Stimulated activated naive CD4-positive, alpha-beta T cell (primary cell): ENCODE measurements at regions not wholly inside any gene's neighbourhood (a gene's known extent, or its start where the extent isn't known, plus 50 kb on each side); places are given as distances from the start of the nearest gene placed in this dataset.
A peak's percentile ranks its signal among the peaks of the same experiment; 100 is the strongest.

Experiments
- DNase-seq, 6 experiments: peaks; one replicate each; lab custom pipeline; 2025; lab: John Stamatoyannopoulos, UW

- DNase-seq = no peak
Observed at GRCh38 chr3:22994781-22995180, 208.3 kb upstream of the UBE2E2 start.

DNA sequence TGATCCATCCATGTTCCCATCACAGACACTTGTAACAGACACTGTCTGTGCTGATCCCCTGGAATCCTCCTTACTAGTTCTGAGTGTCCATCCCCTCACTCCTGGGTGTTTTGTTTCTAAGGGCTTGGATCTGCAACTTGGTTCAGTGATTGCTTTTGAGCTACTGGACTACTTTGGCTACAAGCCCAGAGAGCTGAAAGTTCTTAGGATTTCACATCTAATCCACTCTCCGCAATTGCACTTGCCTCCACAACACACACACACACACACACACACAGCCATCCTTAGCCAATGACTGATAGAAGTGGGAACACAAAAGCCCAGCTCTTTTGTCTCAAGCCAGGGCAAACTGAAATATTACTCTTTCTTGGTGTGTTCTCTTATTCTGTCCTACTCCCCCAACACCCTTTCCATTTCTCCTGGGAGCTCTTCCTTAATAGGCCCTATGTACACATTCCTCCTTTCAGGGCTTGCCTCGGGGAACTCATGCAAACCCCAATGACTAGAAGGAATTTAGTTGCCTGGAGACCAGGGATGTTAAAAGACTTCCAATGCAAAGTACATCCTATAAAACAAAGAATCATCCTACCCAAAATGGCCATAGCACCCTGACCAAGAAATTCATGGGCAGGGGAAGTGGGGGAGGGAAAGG is 206.1 kb upstream of the UBE2E2 start:
- DNase-seq = no peak

GRCh38 chr3:23000371-23000770 is 202.8 kb upstream of the UBE2E2 start:
- DNase-seq = no peak

DNA sequence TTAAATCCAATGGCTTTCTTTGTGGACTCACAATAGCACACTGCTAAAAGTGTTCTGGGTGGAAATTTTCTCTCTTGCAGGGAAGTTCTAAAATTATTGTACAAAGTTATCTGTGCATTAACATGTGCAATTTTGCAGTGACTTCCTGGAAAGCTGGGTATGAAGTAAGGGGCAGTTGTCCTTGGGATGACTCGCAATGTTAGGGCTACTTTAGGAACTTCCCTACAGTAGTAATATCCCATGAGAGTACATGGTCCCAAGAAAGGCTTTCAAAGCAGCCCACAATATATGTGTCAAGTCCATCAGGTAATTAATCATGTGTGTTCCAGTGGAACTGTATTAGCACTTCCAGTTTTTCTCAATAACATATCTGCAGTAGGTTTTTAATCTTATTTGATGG is 201.0 kb upstream of the UBE2E2 start:
- DNase-seq = no peak

- no peak for DNase-seq
Observed at GRCh38 chr3:23002836-23003732, 200.0 kb upstream of the UBE2E2 start.

GRCh38 chr3:23003733-23004046 is 199.4 kb upstream of the UBE2E2 start:
- no peak for DNase-seq

- no peak for DNase-seq
Observed at GRCh38 chr3:23004971-23005370, 198.2 kb upstream of the UBE2E2 start.

- no peak for DNase-seq
Observed at GRCh38 chr3:23017801-23018200, 185.3 kb upstream of the UBE2E2 start.

DNA sequence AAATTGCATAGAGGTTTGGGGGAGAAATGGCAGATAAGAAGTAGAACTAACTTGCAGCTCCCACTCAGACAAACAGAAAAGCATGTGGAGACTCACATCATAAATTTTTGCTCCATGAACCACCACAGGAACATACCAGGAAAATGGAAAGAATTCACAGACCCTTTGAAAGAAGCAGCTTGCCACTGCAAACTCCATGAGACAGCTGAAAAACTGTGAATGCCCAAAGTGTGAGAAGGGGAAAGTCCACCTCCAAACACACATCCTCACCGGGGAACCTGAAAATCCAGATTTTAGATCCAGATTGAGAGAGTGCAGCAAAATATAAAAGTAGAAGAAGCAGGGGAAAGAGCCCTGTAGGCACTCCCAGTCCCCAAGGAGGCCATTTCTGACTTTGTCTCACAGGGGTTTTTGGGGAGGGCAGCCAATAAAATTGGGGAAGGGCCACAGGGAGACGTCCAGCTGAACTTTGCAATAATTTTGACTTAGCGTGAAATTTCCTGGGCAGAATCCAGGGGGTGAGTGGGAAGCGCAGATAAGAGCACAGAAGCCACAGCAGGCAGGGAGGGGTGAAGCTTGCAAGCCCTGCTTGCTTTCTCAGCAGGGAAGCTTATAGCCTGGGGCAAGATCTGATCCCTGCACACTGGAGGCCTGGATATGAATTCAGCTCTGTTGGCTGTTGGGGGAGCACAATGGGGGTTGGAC is 183.4 kb upstream of the UBE2E2 start:
- no peak for DNase-seq

DNA sequence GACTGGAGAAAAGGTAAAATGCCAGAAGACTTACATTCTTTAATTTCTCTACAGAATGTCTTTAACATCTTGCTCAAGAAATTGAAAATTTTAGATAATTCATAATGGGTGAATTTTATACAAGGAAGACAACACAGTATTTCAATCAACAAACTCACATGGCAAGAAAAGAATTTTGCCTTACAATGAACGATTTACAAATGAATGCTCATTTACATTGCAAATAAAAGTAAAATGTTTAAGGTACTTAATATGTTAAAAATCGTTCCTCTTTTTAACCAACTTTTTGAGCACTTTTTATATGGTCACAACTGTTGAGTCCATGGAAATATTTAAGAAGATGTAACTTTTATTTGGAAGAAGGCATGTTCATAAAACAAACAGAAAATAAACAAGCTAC is 174.8 kb upstream of the UBE2E2 start:
- no peak for DNase-seq

- no peak for DNase-seq
Observed at GRCh38 chr3:23029001-23029400, 174.1 kb upstream of the UBE2E2 start.

DNA sequence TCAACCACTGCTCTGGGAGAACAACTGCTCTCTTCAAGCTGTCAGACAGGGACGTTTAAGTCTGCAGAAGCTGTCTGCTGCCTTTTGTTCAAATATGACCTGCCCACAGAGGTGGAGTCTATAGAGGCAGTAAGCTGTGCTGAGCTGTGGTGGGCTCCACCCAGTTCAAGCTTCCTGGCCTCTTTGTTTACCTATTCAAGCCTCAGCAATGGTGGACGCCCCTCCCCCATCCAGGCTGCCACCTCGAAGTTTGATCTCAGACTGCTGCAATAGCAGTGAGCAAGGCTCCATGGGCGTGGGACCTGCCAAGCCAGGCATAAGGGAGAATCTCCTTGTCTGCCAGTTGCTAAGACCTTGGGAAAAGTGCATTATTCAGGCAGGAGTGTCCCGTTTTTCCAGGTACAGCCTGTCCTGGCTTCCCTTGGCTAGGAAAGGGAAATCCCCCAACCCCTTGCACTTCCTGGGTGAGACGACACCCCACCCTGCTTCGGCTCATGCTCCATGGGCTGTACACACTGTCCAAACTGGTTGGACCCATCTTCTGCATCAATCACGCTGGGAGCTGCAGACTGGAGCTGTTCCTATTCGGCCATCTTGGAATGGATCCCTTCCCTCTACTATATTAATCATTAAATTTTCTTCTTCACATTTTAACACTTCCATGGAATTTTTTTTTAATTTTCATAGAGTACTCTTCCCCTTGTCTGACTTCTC is 167.0 kb upstream of the UBE2E2 start:
- peak in 2 of 6 experiments; percentile 42 for DNase-seq

- DNase-seq = no peak
Observed at GRCh38 chr3:23036728-23037127, 166.4 kb upstream of the UBE2E2 start.

DNA sequence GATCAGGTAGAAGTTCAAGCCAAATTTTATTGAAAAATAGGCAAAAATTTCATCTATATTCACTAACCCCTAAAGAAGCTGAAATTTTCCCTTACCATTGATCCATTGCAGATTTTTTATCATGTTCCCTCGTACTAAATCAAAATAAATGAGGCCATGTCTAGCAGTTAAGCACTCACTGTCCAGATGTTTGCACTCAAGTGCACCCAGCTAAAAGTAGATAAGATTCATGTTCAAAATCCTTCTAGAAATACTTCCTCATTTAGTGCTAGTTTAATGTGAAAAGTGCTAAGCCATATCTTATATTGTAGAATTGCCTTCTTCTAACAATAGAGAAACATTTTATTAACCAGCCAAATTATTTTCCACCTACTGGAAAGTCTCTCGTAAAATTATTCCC is 164.7 kb upstream of the UBE2E2 start:
- no peak for DNase-seq

- DNase-seq = no peak
Observed at GRCh38 chr3:23041918-23042696, 161.0 kb upstream of the UBE2E2 start.

- DNase-seq = no peak
Observed at GRCh38 chr3:23044463-23044862, 158.7 kb upstream of the UBE2E2 start.

GRCh38 chr3:23046536-23046935 is 156.6 kb upstream of the UBE2E2 start:
- DNase-seq = no peak

DNA sequence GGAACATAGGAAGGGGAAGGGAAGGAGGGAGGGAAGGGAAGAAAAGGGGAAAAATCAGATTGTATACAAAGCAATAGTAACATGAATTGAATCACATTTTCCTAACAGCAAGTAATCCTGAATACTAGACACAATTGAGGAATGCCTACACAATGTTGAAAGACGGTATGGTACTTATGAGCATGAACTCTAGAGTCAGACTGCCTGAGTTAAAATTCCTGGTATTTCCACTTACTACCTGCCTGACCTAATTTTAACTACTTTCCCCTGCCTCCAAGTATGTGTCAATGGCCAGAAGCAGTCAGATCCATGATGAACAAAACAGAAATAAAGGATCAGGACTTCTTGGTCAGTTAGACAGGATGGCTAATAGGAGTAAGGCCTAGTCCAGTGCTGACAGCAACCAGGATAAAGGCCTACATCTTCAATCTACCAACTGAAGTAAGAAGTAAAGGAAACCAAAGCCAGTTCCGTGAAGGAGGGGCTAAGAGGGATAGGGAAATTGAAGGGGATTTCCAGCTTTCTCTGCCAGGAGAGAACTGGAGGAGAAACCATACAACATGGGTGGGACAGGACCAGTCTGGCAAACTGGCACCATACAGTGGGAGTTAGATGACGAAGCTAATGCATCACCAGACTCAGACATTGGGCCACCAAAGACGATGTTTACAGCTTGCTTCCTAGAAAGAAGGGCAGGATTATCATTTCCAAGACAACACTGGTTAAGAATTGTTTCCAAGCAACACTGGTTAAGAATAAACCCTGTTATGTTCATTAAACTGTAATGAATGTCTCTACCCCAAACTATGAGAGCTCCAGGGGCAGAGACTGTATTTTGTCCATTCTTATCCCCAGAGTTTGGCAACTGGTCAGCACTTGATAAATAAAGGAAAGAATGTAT is 151.6 kb upstream of the UBE2E2 start:
- DNase-seq = no peak

DNA sequence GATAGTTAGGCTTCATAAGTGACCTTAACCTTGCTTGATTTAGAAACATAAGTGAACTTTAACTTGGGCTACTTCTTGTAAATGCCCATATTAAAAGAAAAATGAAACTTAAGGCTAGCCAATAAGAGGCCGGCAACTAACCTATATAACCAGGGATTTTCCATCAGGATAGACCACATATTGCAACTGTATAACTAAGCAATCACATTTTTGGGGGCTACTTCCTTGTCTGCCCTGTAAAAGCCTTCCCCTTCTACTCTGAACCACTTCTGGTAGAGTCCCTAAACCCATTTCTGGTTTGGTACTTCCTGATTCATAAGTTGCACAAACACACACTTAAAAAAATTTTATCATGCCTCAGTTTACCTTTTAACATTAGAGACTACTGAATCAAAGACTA is 150.9 kb upstream of the UBE2E2 start:
- DNase-seq = no peak

GRCh38 chr3:23052620-23053019 is 150.5 kb upstream of the UBE2E2 start:
- no peak for DNase-seq
